IMR-90 (cell line): ENCODE measurements at regions not wholly inside any gene's neighbourhood (a gene's known extent, or its start where the extent isn't known, plus 50 kb on each side); places are given as distances from the start of the nearest gene placed in this dataset.

ENCODE experiments used
- ATAC-seq: fragments of 200-7000 bp; cut with Tn5 transposase; 2 replicates; pipeline ENCODE4 v1.9.1; 2020; ENCODE audit warnings: low read depth, mild to moderate bottlenecking, moderate library complexity
- BruUV-seq: library from RNA; stranded (reverse); fragments of 400-500 nt; replicated peaks from 2 replicates; lab custom pipeline; 2021; lab: Mats Ljungman, UMichigan
- CTCF ChIA-PET: fragments of 300-600 bp; formaldehyde crosslinking; extraction: SDS; loops from one replicate; lab custom pipeline; 2021; ENCODE audit warnings: antibody characterized with exemption; lab: Yijun Ruan, JAX
- POLR2A ChIA-PET: fragments of 300-600 bp; sonication (Branson Sonifier 250); formaldehyde crosslinking; loops from one replicate; lab custom pipeline; 2022; ENCODE audit warnings: antibody characterized with exemption; ENCODE audit not compliant: unreplicated experiment; lab: Charles Lee
- DNase-seq: peaks from one replicate; pipeline ENCODE4 v3.0.0; 2013
- H2AFZ ChIP-seq: replicated peaks from 2 replicates; pipeline ENCODE3; 2013; ENCODE audit warnings: low read length, mild to moderate bottlenecking; ENCODE audit not compliant: poor library complexity
- H2AK5ac ChIP-seq: 2 replicates; pipeline ENCODE4 v1.6.1; 2013; ENCODE audit warnings: low read depth, low read length, inconsistent platforms
- H2AK9ac ChIP-seq: replicated peaks from 2 replicates; pipeline ENCODE3; 2013; ENCODE audit warnings: mild to moderate bottlenecking, low read depth, low read length, moderate library complexity; ENCODE audit not compliant: poor library complexity
- H2BK120ac ChIP-seq: 2 replicates; pipeline ENCODE4 v1.6.1; 2013; ENCODE audit warnings: low read depth, low read length, inconsistent platforms
- H2BK15ac ChIP-seq: 3 replicates; pipeline ENCODE4 v1.6.1; 2013; ENCODE audit warnings: low read depth, low read length, inconsistent platforms
- H2BK20ac ChIP-seq: 2 replicates; pipeline ENCODE4 v1.6.1; 2013; ENCODE audit warnings: low read depth, mild to moderate bottlenecking, inconsistent platforms, low read length, moderate library complexity
- H2BK5ac ChIP-seq: 2 replicates; pipeline ENCODE4 v1.6.1; 2013; ENCODE audit warnings: mild to moderate bottlenecking, low read depth, low read length, inconsistent platforms; ENCODE audit not compliant: poor library complexity, severe bottlenecking
- H3K14ac ChIP-seq: replicated peaks from 2 replicates; pipeline ENCODE4 v1.6.1; 2013; ENCODE audit warnings: low read depth, low read length, inconsistent platforms
- H3K18ac ChIP-seq: 2 replicates; pipeline ENCODE4 v1.6.1; 2013; ENCODE audit warnings: low read depth, low read length, control low read depth
- H3K23ac ChIP-seq: 2 replicates; pipeline ENCODE4 v1.6.1; 2013; ENCODE audit warnings: low read depth, low read length, inconsistent platforms
- H3K27ac ChIP-seq: 2 replicates; pipeline ENCODE4 v1.5.1; 2013; ENCODE audit warnings: mild to moderate bottlenecking, control low read depth, low read length; ENCODE audit not compliant: insufficient read depth
- H3K27me3 ChIP-seq: 2 replicates; pipeline ENCODE4 v1.6.1; 2013; ENCODE audit warnings: low read length; ENCODE audit not compliant: control insufficient read depth, insufficient read depth
- H3K36me3 ChIP-seq: 2 replicates; pipeline ENCODE4 v1.6.1; 2013; ENCODE audit warnings: low read length, mixed read lengths; ENCODE audit not compliant: control insufficient read depth, insufficient read depth
- H3K4ac ChIP-seq: 2 replicates; pipeline ENCODE4 v1.6.1; 2013; ENCODE audit warnings: low read depth, low read length, inconsistent platforms
- H3K4me1 ChIP-seq: 2 replicates; pipeline ENCODE4 v1.6.1; 2013; ENCODE audit warnings: low read length, mixed read lengths; ENCODE audit not compliant: control insufficient read depth, insufficient read depth
- H3K4me2 ChIP-seq: 2 replicates; pipeline ENCODE4 v1.6.1; 2013; ENCODE audit warnings: low read depth, mild to moderate bottlenecking, control low read depth, low read length, moderate library complexity
- H3K4me3 ChIP-seq: 2 replicates; pipeline ENCODE4 v1.5.1; 2013; ENCODE audit warnings: low read depth, mild to moderate bottlenecking, control low read depth, low read length, moderate library complexity; ENCODE audit not compliant: insufficient read depth
- H3K56ac ChIP-seq: 2 replicates; pipeline ENCODE4 v1.6.1; 2013; ENCODE audit warnings: low read length, inconsistent platforms; ENCODE audit not compliant: insufficient read depth; ENCODE audit errors: extremely low read depth
- H3K79me1 ChIP-seq, 2 experiments: 2 replicates each; pipeline ENCODE4 v1.6.1; 2013; ENCODE audit warnings: low read length in 2 of 2, inconsistent platforms in 1 of 2, low read depth in 1 of 2
- H3K9ac ChIP-seq: 2 replicates; pipeline ENCODE4 v1.6.1; 2013; ENCODE audit warnings: low read depth, low read length, control low read depth
- H3K9me1 ChIP-seq: 2 replicates; pipeline ENCODE4 v1.6.1; 2013; ENCODE audit warnings: low read length, inconsistent platforms; ENCODE audit not compliant: insufficient read depth
- H3K9me3 ChIP-seq: 2 replicates; pipeline ENCODE4 v1.6.1; 2013; ENCODE audit warnings: low read length; ENCODE audit not compliant: control insufficient read depth, insufficient read depth
- H4K20me1 ChIP-seq: 2 replicates; pipeline ENCODE4 v1.6.1; 2013; ENCODE audit warnings: low read length, inconsistent platforms; ENCODE audit not compliant: insufficient read depth
- H4K5ac ChIP-seq: 2 replicates; pipeline ENCODE4 v1.6.1; 2013; ENCODE audit warnings: mild to moderate bottlenecking, low read depth, low read length, control low read depth
- H4K8ac ChIP-seq, 2 experiments: 2 replicates each; pipeline ENCODE4 v1.6.1; 2013; ENCODE audit warnings: low read depth in 2 of 2, low read length in 2 of 2, control low read depth in 1 of 2, inconsistent platforms in 1 of 2
- H4K91ac ChIP-seq: 2 replicates; pipeline ENCODE4 v1.6.1; 2013; ENCODE audit warnings: low read depth, low read length, inconsistent platforms; ENCODE audit not compliant: insufficient read depth
- CHD1 ChIP-seq: IDR thresholded peaks from 2 replicates; pipeline ENCODE4 v1.6.1; 2012; ENCODE audit warnings: low read depth, low read length, improper control_type of control experiment
- MAFK ChIP-seq: IDR thresholded peaks from 2 replicates; pipeline ENCODE4 v1.6.1; 2012; ENCODE audit warnings: low read depth, low read length, improper control_type of control experiment
- MAZ ChIP-seq: IDR thresholded peaks from 2 replicates; pipeline ENCODE4 v1.6.1; 2012; ENCODE audit warnings: low read depth, mild to moderate bottlenecking, low read length, improper control_type of control experiment, moderate library complexity, borderline replicate concordance
- NFE2L2 ChIP-seq: fragments of 150-350 bp; IDR thresholded peaks from 2 replicates; pipeline ENCODE4 v1.6.1; 2016; ENCODE audit warnings: low read depth, mild to moderate bottlenecking, low read length
- POLR2A ChIP-seq: IDR thresholded peaks from 2 replicates; pipeline ENCODE4 v1.6.1; 2012; ENCODE audit warnings: mild to moderate bottlenecking, low read depth, low read length
- RAD21 ChIP-seq: IDR thresholded peaks from 2 replicates; pipeline ENCODE4 v1.6.1; 2012; ENCODE audit warnings: low read length, improper control_type of control experiment
- RFX5 ChIP-seq: IDR thresholded peaks from 2 replicates; pipeline ENCODE4 v1.8.0; 2012; ENCODE audit warnings: low read depth, mild to moderate bottlenecking, low read length, moderate library complexity
- WGBS, 2 experiments: methylation state at CpG; one replicate each; pipeline versions ENCODE4 v1.1.5 to v1.1.7; 2013; ENCODE audit warnings: missing lambda C conversion rate in 2 of 2; ENCODE audit not compliant: insufficient read length in 1 of 2; ENCODE audit errors: extremely low coverage in 2 of 2; 5-methylcytosine and 5-hydroxymethylcytosine counted together
- dilution Hi-C: fragments of 300-500 bp; cut with HindIII; formaldehyde crosslinking; loops from one replicate; pipeline ENCODE4 v1.14.3; 2018; ENCODE audit warnings: low sequenced_read_pairs; ENCODE audit not compliant: unreplicated experiment
- in situ Hi-C: fragments of 300-500 bp; cut with MboI; formaldehyde crosslinking; loops from 3 replicates; pipeline ENCODE4 v1.14.3; 2019; ENCODE audit warnings: low sequenced_read_pairs, inconsistent platforms, mixed read lengths
- intact Hi-C: fragments of 100-400 bp; cut with micrococcal nuclease; formaldehyde crosslinking; loops from 2 replicates; pipeline ENCODE4 v1.10.0; 2022

DNA sequence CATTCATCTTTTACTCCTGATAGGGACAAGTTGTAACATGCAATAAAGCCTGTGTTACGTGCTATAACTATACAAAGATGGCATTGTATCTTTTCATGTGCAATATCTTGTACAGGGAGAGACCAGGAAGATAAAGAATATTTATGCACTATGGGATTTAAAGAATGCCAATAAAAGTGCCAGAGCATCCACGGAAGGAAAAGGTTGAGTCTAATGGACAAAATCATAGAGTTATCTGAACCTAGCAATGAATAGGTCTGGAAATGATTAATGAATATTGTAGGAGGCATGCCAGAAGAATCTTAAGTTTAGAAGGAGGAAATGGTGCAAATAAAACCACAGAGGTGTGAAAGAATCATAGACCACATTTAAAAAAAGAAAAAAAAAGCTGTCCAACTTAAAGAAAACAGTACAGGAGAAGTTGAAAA, 263.9 kb downstream of the KCNC2 start:
- H2BK120ac ChIP-seq: no peak overlapping the region
- no peak overlapping the region for H3K4me3 ChIP-seq
- H2AFZ ChIP-seq: no peak overlapping the region
- H3K4me2 ChIP-seq: no peak overlapping the region
- no peak overlapping the region for H2BK20ac ChIP-seq
- TF ChIP-seq POLR2A (no peak), NFE2L2 (no peak), MAZ (no peak), CHD1 (no peak), RFX5 (no peak), MAFK (no peak), RAD21 (no peak)
- no peak overlapping the region for H3K14ac ChIP-seq
- H3K9me3 ChIP-seq: no peaks in the 10 kb centered on the region
- no peak overlapping the region for H2AK5ac ChIP-seq
- no peak overlapping the region for H3K9ac ChIP-seq
- H4K5ac ChIP-seq: no peak overlapping the region
- H3K23ac ChIP-seq: no peak overlapping the region
- no peak overlapping the region for H2BK15ac ChIP-seq
- H4K20me1 ChIP-seq: no peaks in the 10 kb centered on the region
- H3K56ac ChIP-seq: no peak overlapping the region
- H2AK9ac ChIP-seq: no peak overlapping the region
- ATAC-seq: no peak
- H3K27me3 ChIP-seq: no peaks in the 10 kb centered on the region
- H3K79me1 ChIP-seq: no peaks in the 10 kb centered on the region
- no CpG with 5 or more reads among the region's 2 CpGs for WGBS, 2 experiments
- H3K27ac ChIP-seq: no peak overlapping the region
- H3K18ac ChIP-seq: no peak overlapping the region
- BruUV-seq: no TSS peak
- no peak for DNase-seq
- in situ Hi-C loops (no loop called here), dilution Hi-C loops (no loop called here), intact Hi-C loops (no loop called here)
- no peaks in the 10 kb centered on the region for H3K36me3 ChIP-seq
- ChIA-PET CTCF (no interaction called here), POLR2A (no interaction called here)
- no peak overlapping the region for H3K4ac ChIP-seq
- H3K4me1 ChIP-seq: no peaks in the 10 kb centered on the region
- H4K91ac ChIP-seq: no peak overlapping the region
- no peaks in the 10 kb centered on the region for H3K9me1 ChIP-seq
- no peak overlapping the region for H2BK5ac ChIP-seq
- no peak overlapping the region for H4K8ac ChIP-seq
